ENCODE measurements at regions not wholly inside any gene's neighbourhood (a gene's known extent, or its start where the extent isn't known, plus 50 kb on each side); places are given as distances from the start of the nearest gene placed in this dataset.

DNA sequence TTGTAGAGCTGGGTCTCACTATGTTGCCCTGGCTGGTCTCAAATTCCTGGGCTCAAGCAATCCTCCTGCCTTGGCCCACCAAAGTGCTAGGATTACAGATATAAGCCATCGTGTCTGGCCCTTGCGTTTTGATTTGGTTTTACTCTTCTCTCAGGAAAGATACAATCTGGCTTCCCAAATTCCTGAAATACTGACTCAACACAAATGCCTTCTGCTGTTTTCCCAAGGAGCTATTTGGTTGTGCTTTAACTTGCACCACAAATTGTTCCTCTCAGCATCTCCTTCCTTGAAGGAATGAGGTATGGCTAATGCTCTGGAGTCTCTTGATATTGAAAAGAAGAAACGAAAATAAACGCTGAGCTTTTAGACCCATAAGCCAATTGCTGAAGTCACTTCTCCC, 110.0 kb upstream of the PAX6 start:
- no peak overlapping the region for H3K4me3 ChIP-seq (ENCODE audit: low read depth, low read length)
- DNase-seq (ENCODE audit: low read depth) = no peak

DNA sequence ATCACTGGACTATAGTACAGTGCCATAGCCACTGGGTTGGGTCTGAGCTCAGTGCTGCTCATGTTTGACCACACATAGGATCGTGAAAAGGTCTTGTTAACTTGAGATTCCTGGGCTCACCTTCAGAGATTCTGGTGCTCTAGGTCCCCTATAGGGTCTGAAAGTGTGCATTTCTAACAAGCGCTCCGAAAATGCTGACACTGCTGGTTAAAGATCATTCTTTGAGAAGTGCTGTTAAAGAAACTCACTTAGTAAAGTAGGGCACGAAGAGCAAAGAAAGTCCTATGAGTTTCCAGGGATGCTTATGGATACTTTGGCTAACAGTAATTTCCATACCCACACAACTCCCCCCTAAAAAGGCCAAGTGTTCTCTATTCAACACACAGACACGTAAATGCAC, 108.1 kb upstream of the PAX6 start:
- DNase-seq (ENCODE audit: low read depth) = no peak
- H3K4me3 ChIP-seq (ENCODE audit: low read depth, low read length) = no peak overlapping the region

GRCh38 chr11:31915867-31916266, 104.7 kb upstream of the PAX6 start:
- no peak for DNase-seq (ENCODE audit: low read depth)
- no peak overlapping the region for H3K4me3 ChIP-seq (ENCODE audit: low read depth, low read length)

GRCh38 chr11:31913985-31914384, 102.9 kb upstream of the PAX6 start:
- no peak overlapping the region for H3K4me3 ChIP-seq (ENCODE audit: low read depth, low read length)
- no peak for DNase-seq (ENCODE audit: low read depth)

GRCh38 chr11:31912808-31913207, 101.7 kb upstream of the PAX6 start:
- DNase-seq (ENCODE audit: low read depth) = no peak
- no peak overlapping the region for H3K4me3 ChIP-seq (ENCODE audit: low read depth, low read length)

GRCh38 chr11:31910950-31911576, 99.9 kb upstream of the PAX6 start:
- H3K4me3 ChIP-seq (ENCODE audit: low read depth, low read length) = no peak overlapping the region
- no peak for DNase-seq (ENCODE audit: low read depth)

DNA sequence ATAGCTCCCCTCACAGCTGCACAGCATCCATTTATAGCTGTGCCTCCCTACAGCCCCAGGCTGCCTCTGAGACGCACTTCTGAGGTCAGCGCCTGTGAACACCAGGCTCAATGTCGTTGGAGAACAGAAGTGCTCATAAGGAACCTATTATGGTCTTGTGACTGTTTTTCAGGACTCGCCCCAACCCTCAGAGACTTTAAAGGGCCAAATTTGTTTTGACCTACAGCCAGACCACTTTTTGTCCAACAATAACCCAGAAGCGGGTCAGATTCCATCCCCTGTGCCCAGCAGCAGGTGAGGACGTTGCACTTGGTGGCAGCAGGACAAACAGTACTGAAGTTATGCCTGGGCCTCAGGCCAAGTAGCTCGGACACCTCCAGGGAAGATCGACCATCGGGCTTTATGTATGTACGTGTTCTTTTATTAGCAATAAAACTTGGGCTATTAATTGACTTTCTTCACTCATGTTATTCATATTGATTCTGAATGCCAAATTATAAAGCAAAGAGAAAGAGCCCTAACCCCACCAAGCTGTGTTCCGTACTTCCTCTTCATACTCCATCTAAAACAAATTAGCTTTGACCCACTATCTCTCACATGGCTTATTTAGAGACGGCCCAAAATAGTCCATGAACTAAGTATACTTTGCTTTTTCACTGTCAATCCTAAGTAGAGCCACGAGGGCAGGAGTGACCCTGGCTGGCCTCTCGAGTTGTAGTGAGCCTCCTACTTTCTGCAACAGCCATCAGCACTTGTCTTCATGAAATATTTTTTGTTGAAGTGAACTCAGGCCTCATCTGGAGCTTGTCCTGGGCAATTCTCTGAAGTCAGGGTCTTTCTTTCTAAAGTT, 92.3 kb upstream of the PAX6 start:
- DNase-seq (ENCODE audit: low read depth) = no peak
- H3K4me3 ChIP-seq (ENCODE audit: low read depth, low read length) = no peak overlapping the region

GRCh38 chr11:31902706-31903105, 91.6 kb upstream of the PAX6 start:
- H3K4me3 ChIP-seq (ENCODE audit: low read depth, low read length) = no peak overlapping the region
- no peak for DNase-seq (ENCODE audit: low read depth)

DNA sequence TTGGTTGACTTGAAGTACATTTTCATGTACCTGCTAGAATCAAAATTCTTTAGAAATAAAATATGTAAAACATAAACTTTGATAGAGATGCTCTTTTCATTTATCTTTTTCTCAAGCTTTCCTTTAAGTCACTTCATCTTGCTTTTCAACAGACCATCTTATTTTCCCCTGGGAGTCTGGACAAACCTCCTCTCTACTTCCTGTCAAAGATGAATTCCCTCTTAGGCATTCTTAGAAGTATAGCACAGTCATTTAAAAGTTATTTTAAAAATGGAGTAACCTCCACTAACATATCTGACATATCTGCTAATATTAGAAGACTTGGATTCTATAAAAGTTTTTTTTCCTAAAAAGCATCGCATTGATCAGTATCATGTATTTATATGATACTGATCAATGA, 84.8 kb upstream of the PAX6 start:
- DNase-seq (ENCODE audit: low read depth) = no peak
- no peak overlapping the region for H3K4me3 ChIP-seq (ENCODE audit: low read depth, low read length)

DNA sequence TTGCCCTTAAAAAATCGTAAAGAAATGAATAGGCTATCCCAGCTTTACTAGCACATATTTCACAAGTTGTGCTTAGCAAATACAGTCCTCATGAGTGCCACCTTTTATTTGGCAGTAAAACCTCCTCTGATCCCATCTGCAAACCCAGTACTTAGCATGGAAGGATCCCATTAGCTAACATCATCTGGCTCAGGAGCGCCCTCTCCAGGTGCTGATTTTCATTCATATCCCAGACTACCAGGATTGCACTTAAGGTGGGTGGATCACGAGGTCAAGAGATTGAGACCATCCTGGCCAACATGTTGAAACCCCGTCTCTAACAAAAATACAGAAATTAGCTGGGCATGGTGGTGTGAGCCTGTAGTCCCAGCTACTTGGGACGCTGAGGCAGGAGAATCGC, 76.1 kb upstream of the PAX6 start:
- DNase-seq (ENCODE audit: low read depth) = no peak
- H3K4me3 ChIP-seq (ENCODE audit: low read depth, low read length) = no peak overlapping the region

DNA sequence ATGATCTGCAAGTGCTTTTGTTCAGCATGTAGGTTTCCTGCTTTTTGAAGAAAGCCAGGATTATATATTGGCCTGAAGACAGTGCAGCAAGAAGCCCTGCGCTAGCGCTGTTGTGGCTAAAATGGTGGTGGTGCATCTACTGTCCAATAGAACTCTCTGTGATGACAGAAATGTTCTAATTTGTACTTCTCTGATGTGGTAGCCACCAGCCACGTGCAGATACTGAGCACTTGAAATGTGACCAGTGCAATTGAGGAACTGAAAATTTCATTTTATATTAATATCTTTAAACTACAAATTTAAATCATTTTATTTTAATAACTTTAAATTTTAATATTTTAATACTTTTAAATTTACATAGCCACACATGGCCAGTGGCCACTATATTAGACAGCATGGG, 73.0 kb upstream of the PAX6 start:
- no peak for DNase-seq (ENCODE audit: low read depth)
- H3K4me3 ChIP-seq (ENCODE audit: low read depth, low read length) = no peak overlapping the region

- no peak for DNase-seq (ENCODE audit: low read depth)
- H3K4me3 ChIP-seq (ENCODE audit: low read depth, low read length) = no peak overlapping the region
These were observed 72.3 kb upstream of the PAX6 start for GRCh38 chr11:31883435-31883834.

DNA sequence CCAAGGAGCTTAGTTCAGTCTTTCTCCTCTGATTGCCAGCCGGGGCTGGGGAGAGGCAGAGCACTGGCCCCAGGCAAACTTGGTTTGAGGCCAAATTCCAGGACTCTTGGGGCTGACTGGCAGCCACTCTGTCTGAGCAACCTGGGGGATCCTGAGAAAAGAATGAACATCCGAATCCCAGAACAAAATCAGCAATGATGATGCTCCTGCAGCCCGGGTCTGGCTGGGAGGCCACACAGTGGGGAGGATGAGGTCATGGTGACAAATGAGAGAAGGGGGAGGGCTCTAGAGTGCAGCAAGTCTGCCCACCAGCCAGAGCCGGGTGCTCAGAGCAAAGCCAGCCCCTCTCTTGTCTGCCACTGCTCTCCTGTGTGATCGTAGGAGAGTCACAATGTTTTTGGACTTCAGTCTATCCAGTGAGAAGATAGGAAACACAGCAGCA, 71.8 kb upstream of the PAX6 start:
- H3K4me3 ChIP-seq (ENCODE audit: low read depth, low read length) = no peak overlapping the region
- DNase-seq (ENCODE audit: low read depth) = no peak

GRCh38 chr11:31881825-31882224, 70.7 kb upstream of the PAX6 start:
- no peak overlapping the region for H3K4me3 ChIP-seq (ENCODE audit: low read depth, low read length)
- no peak for DNase-seq (ENCODE audit: low read depth)

DNA sequence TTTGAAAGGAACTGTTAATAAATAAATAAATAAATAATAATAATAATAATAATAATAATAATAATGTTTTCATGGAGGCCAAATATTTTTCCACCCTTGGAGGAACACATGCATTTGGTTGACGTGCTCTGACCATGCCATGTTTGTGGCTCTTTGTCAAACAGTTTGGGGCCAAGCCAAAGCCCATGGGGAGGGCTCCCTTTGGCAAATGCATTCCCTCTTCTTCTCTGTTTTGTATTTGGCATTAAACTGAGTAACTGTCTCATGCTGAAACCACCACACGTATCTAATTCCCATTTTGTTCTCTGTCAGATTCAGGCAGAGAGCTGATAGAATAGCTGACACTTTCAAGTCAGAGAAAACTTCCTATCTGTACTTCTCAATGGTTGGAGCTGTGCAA, 68.6 kb upstream of the PAX6 start:
- no peak overlapping the region for H3K4me3 ChIP-seq (ENCODE audit: low read depth, low read length)
- DNase-seq (ENCODE audit: low read depth) = no peak

DNA sequence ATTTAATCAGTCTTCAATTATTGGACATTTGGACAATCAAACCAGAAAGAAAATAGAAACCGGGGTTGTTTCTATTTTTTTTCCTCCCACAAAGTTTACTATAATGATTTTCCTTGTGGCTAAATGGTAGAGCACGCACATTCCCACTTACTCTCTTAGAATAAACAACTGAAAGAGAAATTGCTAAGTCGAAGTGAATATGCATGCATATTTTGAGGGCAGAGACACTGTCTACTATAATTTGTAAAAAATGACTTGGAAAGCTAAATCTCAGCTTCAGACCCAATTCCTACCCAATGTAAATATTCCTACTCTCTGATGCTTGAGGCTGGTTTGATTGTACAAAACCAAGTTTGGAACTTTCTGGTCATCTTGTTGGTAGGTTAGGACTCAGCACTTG, 66.7 kb upstream of the PAX6 start:
- DNase-seq (ENCODE audit: low read depth) = no peak
- no peak overlapping the region for H3K4me3 ChIP-seq (ENCODE audit: low read depth, low read length)

DNA sequence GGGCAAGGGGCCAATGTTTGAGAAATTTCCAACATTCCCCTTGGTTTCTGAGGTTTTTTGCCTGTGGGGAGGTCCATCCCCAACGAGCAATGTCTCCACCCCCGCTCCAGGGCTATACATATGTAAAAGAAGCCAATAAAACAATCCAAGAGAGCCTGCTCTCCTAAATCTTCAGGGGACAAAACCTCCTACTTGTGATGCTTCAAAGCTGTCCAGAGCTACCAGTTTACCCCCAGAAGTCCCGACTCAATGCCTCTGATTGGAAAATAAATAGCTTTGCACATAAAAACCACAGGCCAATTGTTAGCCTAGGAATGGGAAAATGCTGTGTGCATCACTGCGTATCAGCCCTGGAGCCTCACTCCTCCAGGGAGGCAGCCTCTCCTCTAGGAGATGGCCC, 66.0 kb upstream of the PAX6 start:
- no peak for DNase-seq (ENCODE audit: low read depth)
- H3K4me3 ChIP-seq (ENCODE audit: low read depth, low read length) = no peak overlapping the region

DNA sequence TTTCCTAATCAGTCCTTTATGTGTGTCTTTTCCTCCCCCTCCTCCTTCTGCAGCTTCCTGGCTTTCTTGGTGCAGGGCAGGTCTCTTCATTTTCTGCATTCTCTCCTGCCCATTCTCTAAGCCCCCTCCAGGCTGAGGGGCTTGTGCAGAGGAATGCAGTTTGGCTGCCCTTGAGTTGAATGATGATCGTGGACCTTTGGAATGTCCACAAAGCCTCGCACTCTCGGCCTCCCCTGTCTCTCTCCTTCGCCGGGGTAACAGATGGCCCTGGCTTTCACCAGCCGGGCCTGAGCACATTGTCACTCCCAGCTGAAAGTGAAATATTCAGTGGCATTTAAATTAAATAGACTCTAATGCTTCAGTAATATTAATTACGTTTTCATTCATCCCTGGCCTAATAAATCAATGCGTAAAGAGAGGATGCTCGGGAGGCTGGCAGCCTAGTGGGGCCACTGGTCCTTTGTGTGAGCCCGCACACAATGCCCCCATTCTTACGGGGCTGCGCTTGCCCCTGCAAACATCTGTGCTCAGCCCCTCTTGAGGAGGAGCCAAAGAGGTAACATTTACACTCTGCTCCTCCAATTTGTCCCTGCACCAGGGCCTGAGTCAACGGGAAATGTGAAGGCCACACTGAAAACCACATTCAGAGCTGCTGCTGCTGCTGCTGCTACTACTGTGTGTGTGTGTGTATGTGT, 64.9 kb upstream of the PAX6 start:
- DNase-seq (ENCODE audit: low read depth) = no peak
- H3K4me3 ChIP-seq (ENCODE audit: low read depth, low read length) = no peak overlapping the region

GRCh38 chr11:31874631-31875191, 63.6 kb upstream of the PAX6 start:
- H3K4me3 ChIP-seq (ENCODE audit: low read depth, low read length) = no peak overlapping the region
- no peak for DNase-seq (ENCODE audit: low read depth)

- DNase-seq (ENCODE audit: low read depth) = no peak
- H3K4me3 ChIP-seq (ENCODE audit: low read depth, low read length) = no peak overlapping the region
These were observed 62.0 kb upstream of the PAX6 start for GRCh38 chr11:31873124-31873523.

Data from skeletal muscle cell (primary cell).